CD14-positive monocyte (primary cell): ENCODE measurements at regions not wholly inside any gene's neighbourhood (a gene's known extent, or its start where the extent isn't known, plus 50 kb on each side); places are given as distances from the start of the nearest gene placed in this dataset.
A peak's percentile ranks its signal among the peaks of the same experiment; 100 is the strongest.

ENCODE experiments used
- DNase-seq, 3 donors: peaks; one replicate each; pipeline ENCODE4 v3.0.0-alpha.2; 2011 to 2022
- H2AFZ ChIP-seq: 2 replicates; pipeline ENCODE4 v1.6.0; 2012; ENCODE audit warnings: mild to moderate bottlenecking, low read depth, low read length, inconsistent platforms; ENCODE audit not compliant: insufficient read depth, poor library complexity, severe bottlenecking
- H3K27ac ChIP-seq, 2 donors: 1 replicate in 1 of 2; 2 replicates in 1 of 2; pipeline ENCODE4 v1.5.1; 2012 to 2013; ENCODE audit warnings: low read length in 2 of 2, control low read depth in 1 of 2, inconsistent platforms in 1 of 2, low read depth in 1 of 2, mild to moderate bottlenecking in 1 of 2
- H3K27me3 ChIP-seq, 2 donors: one replicate each; pipeline versions ENCODE4 v1.6.0 to v1.6.1; 2011 to 2013; ENCODE audit warnings: low read length in 2 of 2; ENCODE audit not compliant: control insufficient read depth in 2 of 2, insufficient read depth in 2 of 2
- H3K36me3 ChIP-seq, 2 donors: replicated peaks in 1 of 2; 1 replicate in 1 of 2; 2 replicates in 1 of 2; pipeline versions ENCODE4 v1.5.1 to v1.6.1; 2012 to 2013; ENCODE audit warnings: low read length in 2 of 2, control low read depth in 1 of 2, inconsistent platforms in 1 of 2, mild to moderate bottlenecking in 1 of 2; ENCODE audit not compliant: insufficient read depth in 2 of 2, control insufficient read depth in 1 of 2
- H3K4me1 ChIP-seq, 2 donors: 1 replicate in 1 of 2; 2 replicates in 1 of 2; pipeline versions ENCODE4 v1.5.1 to v1.6.1; 2012 to 2013; ENCODE audit warnings: low read length in 2 of 2, control low read depth in 1 of 2, inconsistent platforms in 1 of 2, mild to moderate bottlenecking in 1 of 2, moderate library complexity in 1 of 2; ENCODE audit not compliant: insufficient read depth in 2 of 2, control insufficient read depth in 1 of 2
- H3K4me2 ChIP-seq: replicated peaks from 2 replicates; pipeline ENCODE3; 2012; ENCODE audit warnings: low read length, moderate library complexity, mild to moderate bottlenecking; ENCODE audit not compliant: poor library complexity, severe bottlenecking; ENCODE audit errors: extremely low read depth
- H3K4me3 ChIP-seq, 3 experiments: fragments of 200-600 bp in 1 of 3; sonication (generic) in 1 of 3; replicated peaks in 1 of 3; 1 replicate in 2 of 3; 2 replicates in 1 of 3; pipeline ENCODE4 v1.5.1; 2011 to 2013; ENCODE audit warnings: low read length in 3 of 3, mild to moderate bottlenecking in 3 of 3, control low read depth in 2 of 3, low read depth in 2 of 3, inconsistent platforms in 1 of 3, moderate library complexity in 1 of 3
- H3K79me2 ChIP-seq: 2 replicates; pipeline ENCODE4 v1.6.0; 2012; ENCODE audit warnings: mild to moderate bottlenecking, control low read depth, inconsistent platforms, low read length, moderate library complexity; ENCODE audit not compliant: insufficient read depth
- H3K9ac ChIP-seq: 2 replicates; pipeline ENCODE4 v1.6.0; 2017; ENCODE audit warnings: low read length, mild to moderate bottlenecking; ENCODE audit not compliant: insufficient read depth, poor library complexity, severe bottlenecking
- H3K9me3 ChIP-seq, 2 donors: replicated peaks in 1 of 2; 1 replicate in 1 of 2; 2 replicates in 1 of 2; pipeline versions ENCODE4 v1.5.1 to v1.6.1; 2012 to 2013; ENCODE audit warnings: low read length in 2 of 2, control low read depth in 1 of 2; ENCODE audit not compliant: control insufficient read depth in 1 of 2, insufficient read depth in 1 of 2
- H4K20me1 ChIP-seq: 2 replicates; pipeline ENCODE4 v1.6.0; 2012; ENCODE audit warnings: mild to moderate bottlenecking, low read length, control low read depth, moderate library complexity; ENCODE audit not compliant: insufficient read depth
- H3K27ac Mint-ChIP-seq, 7 donors: one replicate each; pipeline ENCODE4 v1.8.0; 2020; ENCODE audit warnings: mild to moderate bottlenecking in 7 of 7, mixed read lengths in 7 of 7, moderate library complexity in 6 of 7, inconsistent platforms in 2 of 7
- H3K27me3 Mint-ChIP-seq, 3 donors: one replicate each; pipeline ENCODE4 v1.8.0; 2021 to 2022; ENCODE audit warnings: low read depth in 3 of 3, mild to moderate bottlenecking in 3 of 3, mixed read lengths in 3 of 3, moderate library complexity in 3 of 3, inconsistent platforms in 1 of 3
- H3K36me3 Mint-ChIP-seq, 2 donors: one replicate each; pipeline ENCODE4 v1.8.0; 2020; ENCODE audit warnings: mixed read lengths in 2 of 2, inconsistent platforms in 1 of 2, mild to moderate bottlenecking in 1 of 2
- H3K4me1 Mint-ChIP-seq: one replicate; pipeline ENCODE4 v1.8.0; 2020; ENCODE audit warnings: mild to moderate bottlenecking, mixed read lengths
- H3K4me3 Mint-ChIP-seq, 2 donors: one replicate each; pipeline ENCODE4 v1.8.0; 2020; ENCODE audit warnings: mild to moderate bottlenecking in 2 of 2, mixed read lengths in 2 of 2, moderate library complexity in 1 of 2
- H3K9me3 Mint-ChIP-seq, 7 donors: one replicate each; pipeline ENCODE4 v1.8.0; 2020 to 2022; ENCODE audit warnings: mixed read lengths in 7 of 7, mild to moderate bottlenecking in 6 of 7, moderate library complexity in 6 of 7, inconsistent platforms in 2 of 7
- CTCF ChIP-seq: fragments of 200-600 bp; IDR thresholded peaks from one replicate; pipeline ENCODE4 v1.8.0; 2022; ENCODE audit warnings: antibody characterized with exemption, mild to moderate bottlenecking
- WGBS: methylation state at CpG from one replicate; pipeline ENCODE4 v1.1.5; 2013; ENCODE audit warnings: missing lambda C conversion rate; ENCODE audit not compliant: insufficient coverage; 5-methylcytosine and 5-hydroxymethylcytosine counted together
- intact Hi-C, 2 donors: fragments of 100-400 bp; cut with micrococcal nuclease; formaldehyde crosslinking; loops; one replicate each; pipeline versions ENCODE4 v1.15.0 to v1.15.1; 2023

- Histone ChIP-seq H3K27me3 (peaks cover 6 to 21% of the 10 kb centered on the region in 2 donors), H3K9ac (no peak overlapping the region), H3K36me3 (no peaks in the 10 kb centered on the region), H3K27ac (no peak overlapping the region), H3K4me3 (peak overlapping the region in 1 of 3 experiments; percentile 23), H3K4me2 (peak overlapping the region; percentile 49), H3K79me2 (no peaks in the 10 kb centered on the region), H3K4me1 (peaks cover 38 to 51% of the 10 kb centered on the region in 2 donors), H3K9me3 (no peaks in the 10 kb centered on the region), H4K20me1 (no peaks in the 10 kb centered on the region), H2AFZ (no peak overlapping the region)
- Mint-ChIP-seq H3K4me1 (peaks cover 45% of the 10 kb centered on the region), H3K27me3 (peaks cover 4 to 27% (median 8%) of the 10 kb centered on the region in 3 donors), H3K4me3 (peak overlapping the region in 1 of 2 donors; percentile 43), H3K9me3 (peaks cover 0 to 3% (median 2%) of the 10 kb centered on the region in 7 donors), H3K36me3 (peaks cover 0 to 5% of the 10 kb centered on the region in 2 donors), H3K27ac (peak overlapping the region in 5 of 7 donors; percentile 3 to 88 (median 53))
- no CpG with 5 or more reads among the region's 2 CpGs for WGBS
- peak in 1 of 3 donors; percentile 39 for DNase-seq
- no peak for TF ChIP-seq CTCF
- intact Hi-C loops: no loop called here
These were observed 241.6 kb upstream of the FN1 start for GRCh38 chr2:215677481-215677880.

- peaks cover 24 to 62% (median 26%) of the 10 kb centered on the region in 3 donors for H3K27me3 Mint-ChIP-seq
- Histone ChIP-seq H3K27me3 (peaks cover 40 to 68% of the 10 kb centered on the region in 2 donors), H4K20me1 (no peaks in the 10 kb centered on the region), H3K9me3 (no peaks in the 10 kb centered on the region), H3K4me1 (peaks cover 5 to 8% of the 10 kb centered on the region in 2 donors), H3K27ac (no peak overlapping the region), H3K4me2 (no peak overlapping the region), H3K79me2 (no peaks in the 10 kb centered on the region), H2AFZ (no peak overlapping the region), H3K9ac (no peak overlapping the region), H3K36me3 (no peaks in the 10 kb centered on the region), H3K4me3 (no peak overlapping the region)
- H3K9me3 Mint-ChIP-seq: peaks cover 0 to 9% (median 2%) of the 10 kb centered on the region in 7 donors
- H3K4me1 Mint-ChIP-seq: peaks cover 6% of the 10 kb centered on the region
- no peak for TF ChIP-seq CTCF
- H3K4me3 Mint-ChIP-seq: no peak overlapping the region
- no peak for DNase-seq
- H3K27ac Mint-ChIP-seq: no peak overlapping the region
- no CpG with 5 or more reads among the region's 1 CpG for WGBS
- intact Hi-C loops: no loop called here
- peaks cover 0 to 4% of the 10 kb centered on the region in 2 donors for H3K36me3 Mint-ChIP-seq
These were observed 236.5 kb upstream of the FN1 start for GRCh38 chr2:215672406-215672805.
